RCC 7860 (cell line): ENCODE measurements at regions not wholly inside any gene's neighbourhood (a gene's known extent, or its start where the extent isn't known, plus 50 kb on each side); places are given as distances from the start of the nearest gene placed in this dataset.
A peak's percentile ranks its signal among the peaks of the same experiment; 100 is the strongest.
"Not testable (repeated sequence)": the region's sequence is repeated elsewhere in the genome, so short reads cannot be mapped to it uniquely, and the experiment has no call there.

ENCODE experiments used
- DNase-seq: peaks from one replicate; pipeline ENCODE4 v3.0.0-alpha.2; 2015; ENCODE audit warnings: low spot score
- FAIRE-seq: peaks from 2 replicates; lab custom pipeline; 2012; peaks lifted over from hg19 to GRCh38; lab: Jason Lieb, UNC

DNA sequence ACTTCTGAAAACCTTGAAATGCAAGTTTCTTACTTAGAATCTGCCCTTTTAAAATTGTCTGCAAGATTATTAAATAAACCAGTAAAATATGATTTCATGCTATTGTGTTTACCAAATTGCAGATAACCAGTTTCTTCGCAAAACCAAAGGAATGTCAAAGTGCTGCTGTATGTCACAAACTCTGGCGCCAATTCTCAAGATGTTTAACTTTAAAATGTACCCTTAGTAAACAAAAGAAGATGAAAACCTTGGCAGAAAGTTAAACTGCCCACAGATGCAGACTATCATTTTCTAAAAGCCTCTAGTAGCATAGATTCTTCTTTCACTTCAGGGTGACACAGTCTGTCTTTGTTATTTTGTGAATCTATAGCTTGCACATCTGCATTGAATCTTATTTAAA, 189.2 kb downstream of the SLITRK6 start:
- DNase-seq (no peak), FAIRE-seq (no peak)

- DNase-seq, result no peak
- no peak for FAIRE-seq
These were observed 190.9 kb downstream of the SLITRK6 start for GRCh38 chr13:85608255-85608829.

DNA sequence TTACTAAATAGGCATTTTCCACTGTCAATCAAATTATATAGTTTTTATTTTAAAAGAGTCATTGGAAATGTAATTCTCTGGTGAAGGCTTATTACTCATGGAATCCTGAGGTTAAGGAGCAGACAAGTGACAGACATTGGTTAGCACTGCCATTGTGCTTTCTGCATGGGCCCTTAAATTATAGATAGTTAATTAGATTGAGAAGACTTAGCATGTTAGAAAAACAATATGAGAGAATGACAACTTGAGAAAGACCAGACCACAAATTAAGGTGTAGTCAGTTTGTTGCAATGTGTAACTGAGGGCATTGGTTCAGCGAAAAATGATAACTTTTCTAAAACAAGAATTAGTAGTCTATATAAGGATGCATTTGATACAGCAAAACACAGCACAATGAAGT, 195.5 kb downstream of the SLITRK6 start:
- FAIRE-seq, result no peak
- no peak for DNase-seq

GRCh38 chr13:85601526-85601925, 197.7 kb downstream of the SLITRK6 start:
- DNase-seq, result no peak
- no peak for FAIRE-seq

GRCh38 chr13:85597790-85598500, 201.3 kb downstream of the SLITRK6 start:
- no peak for DNase-seq
- no peak for FAIRE-seq

GRCh38 chr13:85592211-85592610, 207.0 kb downstream of the SLITRK6 start:
- no peak for DNase-seq
- FAIRE-seq, result no peak

GRCh38 chr13:85590231-85590931, 208.8 kb downstream of the SLITRK6 start:
- FAIRE-seq, result no peak
- DNase-seq, result no peak

- DNase-seq (no peak), FAIRE-seq (no peak)
These were observed 210.2 kb downstream of the SLITRK6 start for GRCh38 chr13:85589021-85589420.

- no peak for FAIRE-seq
- no peak for DNase-seq
These were observed 210.9 kb downstream of the SLITRK6 start for GRCh38 chr13:85588359-85588758.

DNA sequence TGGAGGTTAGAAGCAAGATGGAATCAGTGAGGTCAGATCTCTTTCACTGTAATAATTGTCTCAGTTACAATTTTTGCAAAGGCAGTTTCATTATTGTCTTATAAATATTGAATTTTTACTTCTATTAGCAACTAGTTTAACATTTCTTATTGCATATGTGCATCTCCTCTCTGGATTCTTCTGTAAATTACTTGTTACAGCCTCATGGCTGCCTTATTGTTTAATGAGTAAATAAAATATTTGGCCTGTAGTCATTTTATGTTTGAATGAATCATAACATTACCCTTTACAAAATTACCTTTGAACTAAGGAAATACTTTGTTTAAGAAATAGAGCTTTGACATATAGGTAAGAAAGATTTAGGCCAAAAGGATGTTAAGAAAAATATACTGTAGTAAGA, 212.4 kb downstream of the SLITRK6 start:
- DNase-seq (no peak), FAIRE-seq (no peak)

- DNase-seq (peak; percentile 13), FAIRE-seq (no peak)
These were observed 212.8 kb downstream of the SLITRK6 start for GRCh38 chr13:85586422-85586831.

DNA sequence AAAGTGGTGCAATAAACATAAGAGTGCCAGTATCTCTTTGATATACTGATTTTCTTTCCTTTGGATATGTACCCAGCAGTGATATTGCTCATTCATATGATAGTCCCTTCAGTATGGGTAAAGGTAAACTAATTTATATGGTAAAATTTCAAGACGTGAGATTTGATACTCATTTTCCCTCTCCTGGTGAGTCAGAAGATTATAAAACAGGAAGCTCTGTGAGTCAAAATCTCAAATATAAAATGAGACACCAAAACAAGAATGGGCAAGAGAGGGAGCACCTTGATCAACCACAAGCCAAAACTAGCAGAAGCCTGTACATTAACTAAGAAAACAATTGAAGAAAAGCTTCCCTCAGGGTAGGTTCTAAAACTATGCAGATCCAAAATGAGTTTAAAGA, 216.3 kb downstream of the SLITRK6 start:
- no peak for FAIRE-seq
- no peak for DNase-seq

- no peak for FAIRE-seq
- DNase-seq, result no peak
These were observed 224.1 kb downstream of the SLITRK6 start for GRCh38 chr13:85575110-85575509.

DNA sequence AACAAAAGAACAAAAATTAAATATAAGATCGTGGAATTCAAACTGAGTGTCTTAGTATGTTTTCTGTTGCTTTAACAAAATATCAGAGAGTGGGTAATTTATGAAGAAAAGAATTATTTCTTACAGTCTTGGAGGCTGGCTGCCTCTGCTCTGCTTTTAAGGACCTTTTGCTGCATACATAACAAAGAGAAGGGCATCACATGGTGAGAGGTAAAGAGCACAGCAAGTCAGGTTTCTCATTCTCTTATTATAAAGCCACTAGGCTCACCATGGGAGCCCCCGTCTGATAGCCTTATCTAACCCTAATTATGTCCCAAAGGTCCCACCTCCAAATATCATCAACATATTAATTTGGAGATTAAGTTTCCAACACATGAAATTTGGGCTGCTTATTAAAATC, 231.3 kb downstream of the SLITRK6 start:
- FAIRE-seq (no peak), DNase-seq (no peak)

DNA sequence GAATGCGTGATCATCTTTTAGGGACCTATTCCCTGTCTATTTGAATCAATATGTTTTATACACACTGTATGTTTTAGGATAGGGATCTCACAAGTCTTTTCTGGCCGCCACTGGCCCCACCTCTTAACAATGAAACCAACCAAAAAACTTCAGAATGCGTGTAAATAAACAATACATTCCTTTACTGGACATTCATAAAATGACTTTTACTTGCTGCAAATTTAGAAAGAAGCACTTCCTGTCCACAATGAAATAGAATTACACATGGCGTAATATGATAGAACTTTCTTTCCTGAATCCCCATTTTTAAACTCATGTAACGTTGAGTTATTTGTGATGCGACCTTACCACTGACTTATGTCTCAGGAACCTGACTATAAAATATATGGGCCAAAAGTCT, 233.6 kb downstream of the SLITRK6 start:
- DNase-seq, result no peak
- no peak for FAIRE-seq

DNA sequence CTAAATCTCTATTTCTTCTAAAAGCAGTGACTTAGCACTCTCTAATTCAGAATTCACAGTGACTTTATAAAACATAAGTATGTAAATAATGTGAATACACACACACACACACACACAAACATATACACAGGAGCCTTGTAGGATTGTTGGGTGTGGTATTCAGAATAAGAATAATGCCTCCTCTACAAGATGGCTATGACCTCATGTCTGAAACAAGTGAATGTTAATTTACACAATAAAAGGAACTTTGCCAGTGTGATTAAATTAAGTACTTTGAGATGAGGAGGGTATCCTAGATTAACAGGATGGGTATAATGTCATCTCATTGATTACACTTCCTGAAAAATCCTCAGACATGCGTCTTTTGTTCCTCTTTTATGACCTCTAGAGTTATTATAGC, 234.6 kb downstream of the SLITRK6 start:
- no peak for FAIRE-seq
- no peak for DNase-seq

- no peak for DNase-seq
- FAIRE-seq, result no peak
These were observed 236.9 kb downstream of the SLITRK6 start for GRCh38 chr13:85562282-85562681.

DNA sequence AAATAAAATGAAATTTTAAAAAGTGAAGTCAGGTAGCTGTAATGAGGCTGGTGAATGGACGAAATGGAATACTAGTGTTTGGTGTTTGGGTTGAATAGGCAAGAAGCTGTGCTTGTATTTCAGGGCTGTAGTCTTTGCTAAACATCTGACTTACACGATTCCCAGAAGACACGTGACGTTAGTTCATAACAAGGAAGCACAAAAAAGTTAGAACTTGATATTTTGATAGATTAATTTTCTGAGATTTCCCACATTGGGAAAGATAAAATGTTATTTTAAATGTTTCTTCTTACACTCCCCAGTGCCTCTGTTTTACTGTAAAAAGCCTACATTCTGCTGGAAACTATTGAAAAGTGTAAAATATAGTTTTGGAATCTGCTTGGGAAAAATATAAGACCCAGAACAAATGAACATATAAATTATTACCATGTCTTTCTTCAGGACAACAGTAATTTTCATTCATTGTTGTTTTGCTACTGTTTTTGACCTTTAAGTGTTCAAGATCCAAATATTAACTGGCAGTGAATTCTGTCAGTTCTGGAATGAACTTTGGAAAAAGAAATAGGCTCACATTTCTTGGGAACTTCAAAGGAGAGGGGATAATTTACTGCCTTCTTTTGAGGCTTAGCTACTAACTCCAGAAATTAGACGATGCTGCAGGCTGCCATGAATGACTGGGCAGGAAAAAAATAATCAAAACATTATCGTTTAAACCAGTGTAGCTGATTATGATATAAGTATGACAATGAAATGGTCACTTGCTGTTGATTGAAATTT, 241.3 kb downstream of the SLITRK6 start:
- FAIRE-seq (no peak), DNase-seq (no peak)

GRCh38 chr13:85551012-85551411, 248.2 kb downstream of the SLITRK6 start:
- FAIRE-seq, result no peak
- DNase-seq, result no peak

- DNase-seq (no peak), FAIRE-seq (no peak)
These were observed 249.4 kb downstream of the SLITRK6 start for GRCh38 chr13:85549819-85550218.

GRCh38 chr13:85548845-85549244, 250.4 kb downstream of the SLITRK6 start:
- DNase-seq, FAIRE-seq: not testable (repeated sequence)
